Lung (tissue), 11 donors: ENCODE measurements at regions not wholly inside any gene's neighbourhood (a gene's known extent, or its start where the extent isn't known, plus 50 kb on each side); places are given as distances from the start of the nearest gene placed in this dataset.

Experiments
- ATAC-seq: fragments of 200-7000 bp; cut with Tn5 transposase; one replicate; pipeline ENCODE4 v1.9.1; 2020; ENCODE audit warnings: moderate number of reproducible peaks; ENCODE audit not compliant: insufficient read depth, low FRiP score
- DNase-seq, 3 donors: peaks; one replicate each; pipeline ENCODE4 v3.0.0-alpha.2; 2013 to 2017
- H3K27ac ChIP-seq, 2 donors: one replicate each; pipeline ENCODE4 v1.5.1; 2013; ENCODE audit warnings: mild to moderate bottlenecking in 2 of 2, moderate library complexity in 2 of 2, control low read depth in 1 of 2, inconsistent platforms in 1 of 2, low read depth in 1 of 2, low read length in 1 of 2
- H3K27me3 ChIP-seq, 3 donors: one replicate each; pipeline ENCODE4 v1.5.1; 2013; ENCODE audit warnings: low read length in 2 of 3; ENCODE audit not compliant: control insufficient read depth in 3 of 3, insufficient read depth in 3 of 3
- H3K36me3 ChIP-seq, 4 donors: one replicate each; pipeline ENCODE4 v1.5.1; 2013; ENCODE audit warnings: low read length in 4 of 4, mild to moderate bottlenecking in 1 of 4, moderate library complexity in 1 of 4; ENCODE audit not compliant: control insufficient read depth in 4 of 4, insufficient read depth in 4 of 4
- H3K4me1 ChIP-seq, 5 donors: one replicate each; pipeline ENCODE4 v1.5.1; 2013; ENCODE audit warnings: low read length in 5 of 5, mild to moderate bottlenecking in 2 of 5, moderate library complexity in 1 of 5; ENCODE audit not compliant: control insufficient read depth in 5 of 5, insufficient read depth in 5 of 5
- H3K4me3 ChIP-seq: one replicate; pipeline ENCODE4 v1.5.1; 2013; ENCODE audit warnings: mild to moderate bottlenecking, control low read depth, moderate library complexity
- H3K9ac ChIP-seq, 2 donors: one replicate each; pipeline ENCODE4 v1.5.1; 2013; ENCODE audit warnings: low read length in 2 of 2, control low read depth in 1 of 2; ENCODE audit not compliant: insufficient read depth in 1 of 2
- H3K9me3 ChIP-seq, 4 donors: one replicate each; pipeline ENCODE4 v1.5.1; 2013; ENCODE audit warnings: low read length in 3 of 4, mild to moderate bottlenecking in 1 of 4, moderate library complexity in 1 of 4; ENCODE audit not compliant: control insufficient read depth in 4 of 4, insufficient read depth in 3 of 4
- WGBS, 2 donors: extraction: QIAGEN DNeasy Blood & Tissue Kit; methylation state at CpG; one replicate each; pipeline ENCODE4 v1.1.7; 2013; 5-methylcytosine and 5-hydroxymethylcytosine counted together
- TF ChIP-seq, protein P1 (sequence below): IDR thresholded peaks from 2 replicates; pipeline ENCODE4 v1.5.1; 2012; ENCODE audit warnings: mild to moderate bottlenecking; ENCODE audit errors: control extremely low read depth, extremely low read depth
- donor health status: control.
- donor health status: control.
- donor health status: Bipolar disorder and iron deficiency.
- donor health status: healthy.
- donor health status: DM: yes; HTN: yes; CAD: no.

DNA sequence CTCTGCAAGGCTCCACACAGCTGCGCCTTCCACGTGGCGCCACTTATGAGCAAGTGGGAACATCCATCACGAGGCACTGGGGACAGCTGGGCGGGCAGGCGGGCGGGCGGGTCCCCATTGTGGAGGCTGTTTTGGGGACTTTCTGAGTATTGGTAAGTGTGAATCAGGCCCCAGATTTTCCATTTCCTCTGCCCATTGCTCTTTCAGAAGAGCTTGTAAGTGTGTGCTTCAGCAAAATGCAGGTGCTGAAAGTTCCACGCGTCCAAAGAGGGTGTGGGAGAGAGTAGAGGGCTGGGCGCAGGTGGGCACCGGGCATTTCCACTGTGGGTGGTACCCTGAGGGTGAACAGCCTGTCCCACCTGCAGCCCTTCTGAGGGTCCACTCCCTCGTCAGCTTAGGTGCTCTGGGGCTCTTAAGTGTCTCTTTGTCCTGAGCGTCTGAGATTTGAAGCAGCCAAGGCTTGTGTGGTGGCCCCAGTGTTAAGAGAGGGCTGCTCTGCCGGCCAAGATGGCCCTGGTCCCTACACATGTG, 177.1 kb downstream of the RPLP1 start:
- ATAC-seq = no peak
- Histone ChIP-seq H3K4me3 (no peak overlapping the region), H3K9ac (no peak overlapping the region), H3K27me3 (peaks cover 0 to 5% (median 2%) of the 10 kb centered on the region in 3 donors), H3K27ac (no peak overlapping the region), H3K4me1 (no peaks in the 10 kb centered on the region), H3K36me3 (no peaks in the 10 kb centered on the region), H3K9me3 (peaks cover 0 to 3% (median 0%) of the 10 kb centered on the region in 4 donors)
- WGBS, 2 donors = 89 to 91% methylated on average over 15 of the region's 15 CpGs
- no peak for DNase-seq
- TF ChIP-seq, protein P1, sequence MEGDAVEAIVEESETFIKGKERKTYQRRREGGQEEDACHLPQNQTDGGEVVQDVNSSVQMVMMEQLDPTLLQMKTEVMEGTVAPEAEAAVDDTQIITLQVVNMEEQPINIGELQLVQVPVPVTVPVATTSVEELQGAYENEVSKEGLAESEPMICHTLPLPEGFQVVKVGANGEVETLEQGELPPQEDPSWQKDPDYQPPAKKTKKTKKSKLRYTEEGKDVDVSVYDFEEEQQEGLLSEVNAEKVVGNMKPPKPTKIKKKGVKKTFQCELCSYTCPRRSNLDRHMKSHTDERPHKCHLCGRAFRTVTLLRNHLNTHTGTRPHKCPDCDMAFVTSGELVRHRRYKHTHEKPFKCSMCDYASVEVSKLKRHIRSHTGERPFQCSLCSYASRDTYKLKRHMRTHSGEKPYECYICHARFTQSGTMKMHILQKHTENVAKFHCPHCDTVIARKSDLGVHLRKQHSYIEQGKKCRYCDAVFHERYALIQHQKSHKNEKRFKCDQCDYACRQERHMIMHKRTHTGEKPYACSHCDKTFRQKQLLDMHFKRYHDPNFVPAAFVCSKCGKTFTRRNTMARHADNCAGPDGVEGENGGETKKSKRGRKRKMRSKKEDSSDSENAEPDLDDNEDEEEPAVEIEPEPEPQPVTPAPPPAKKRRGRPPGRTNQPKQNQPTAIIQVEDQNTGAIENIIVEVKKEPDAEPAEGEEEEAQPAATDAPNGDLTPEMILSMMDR = no peak

DNA sequence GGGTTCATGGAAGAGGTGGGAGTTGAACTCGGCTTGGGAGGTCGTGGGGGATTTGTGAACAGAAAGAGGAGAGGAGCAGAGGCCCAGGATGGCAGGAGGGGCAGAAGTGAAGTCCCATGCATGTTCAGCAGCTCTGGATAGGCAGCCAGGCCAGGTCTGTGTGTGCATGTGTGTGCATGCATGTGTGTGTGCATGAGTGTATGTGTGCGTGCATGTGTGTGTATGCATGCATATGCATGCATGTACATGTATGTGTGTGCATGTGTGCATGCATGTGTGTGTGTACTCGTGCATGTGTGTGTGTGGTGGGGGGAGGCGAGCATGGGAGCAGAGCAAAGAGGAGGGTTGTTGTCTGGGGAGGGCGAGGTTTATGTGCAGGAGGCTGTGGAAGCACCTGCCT, 178.4 kb downstream of the RPLP1 start:
- H3K9ac ChIP-seq = no peak overlapping the region
- H3K27me3 ChIP-seq = peaks cover 0 to 6% (median 5%) of the 10 kb centered on the region in 3 donors
- no peak overlapping the region for H3K4me3 ChIP-seq
- no peaks in the 10 kb centered on the region for H3K36me3 ChIP-seq
- peaks cover 0 to 3% (median 0%) of the 10 kb centered on the region in 4 donors for H3K9me3 ChIP-seq
- no peaks in the 10 kb centered on the region for H3K4me1 ChIP-seq
- H3K27ac ChIP-seq = no peak overlapping the region
- ATAC-seq (no peak), DNase-seq (no peak)
- TF ChIP-seq, protein P1 = no peak
- WGBS, 2 donors = 89 to 92% methylated on average over 6 of the region's 6 CpGs

- H3K4me1 ChIP-seq = no peaks in the 10 kb centered on the region
- H3K27ac ChIP-seq = no peak overlapping the region
- no peaks in the 10 kb centered on the region for H3K36me3 ChIP-seq
- H3K27me3 ChIP-seq = peaks cover 0 to 6% (median 5%) of the 10 kb centered on the region in 3 donors
- no peak for ATAC-seq
- no peak overlapping the region for H3K9ac ChIP-seq
- 58 to 71% methylated on average over 4 of the region's 4 CpGs for WGBS, 2 donors
- TF ChIP-seq, protein P1 = no peak
- DNase-seq = no peak
- H3K4me3 ChIP-seq = no peak overlapping the region
- H3K9me3 ChIP-seq = peaks cover 0 to 3% (median 0%) of the 10 kb centered on the region in 4 donors
Measured at GRCh38 chr15:69631978-69632377, 179.4 kb downstream of the RPLP1 start.

DNA sequence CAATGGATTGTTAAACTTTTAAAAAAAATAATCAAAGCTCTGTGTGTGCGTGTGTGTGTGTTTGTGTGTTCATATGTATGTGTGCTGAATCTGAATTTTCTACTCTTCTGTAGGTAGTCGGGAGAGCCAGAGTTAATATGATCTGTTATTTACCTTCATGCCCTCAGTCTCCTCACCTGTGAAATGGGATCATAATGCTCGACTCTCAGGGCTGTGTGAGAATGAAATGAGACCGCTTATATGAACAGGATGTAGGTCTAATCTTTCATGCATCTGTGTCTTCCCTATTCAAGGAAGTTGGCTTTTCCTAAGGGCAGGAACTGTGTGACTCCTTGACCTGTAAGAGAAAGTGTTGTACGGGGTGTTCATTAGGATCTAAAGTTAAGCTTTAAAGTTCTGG, 182.2 kb downstream of the RPLP1 start:
- Histone ChIP-seq H3K4me1 (no peaks in the 10 kb centered on the region), H3K4me3 (no peak overlapping the region), H3K36me3 (no peaks in the 10 kb centered on the region), H3K27me3 (peaks cover 0 to 6% (median 5%) of the 10 kb centered on the region in 3 donors), H3K27ac (no peak overlapping the region), H3K9me3 (peaks cover 0 to 3% (median 0%) of the 10 kb centered on the region in 4 donors), H3K9ac (no peak overlapping the region)
- TF ChIP-seq, protein P1 = no peak
- ATAC-seq = no peak
- no peak for DNase-seq
- 82 to 87% methylated on average over 5 of the region's 5 CpGs for WGBS, 2 donors
